Fibroblast of pulmonary artery (primary cell): ENCODE measurements at regions not wholly inside any gene's neighbourhood (a gene's known extent, or its start where the extent isn't known, plus 50 kb on each side); places are given as distances from the start of the nearest gene placed in this dataset.
A peak's percentile ranks its signal among the peaks of the same experiment; 100 is the strongest.
"Not testable (repeated sequence)": the region's sequence is repeated elsewhere in the genome, so short reads cannot be mapped to it uniquely, and the experiment has no call there.

Source experiments
- DNase-seq: peaks from one replicate; pipeline ENCODE4 v3.0.0-alpha.2; 2010; ENCODE audit warnings: low read depth
- H3K4me3 ChIP-seq: replicated peaks from 2 replicates; pipeline ENCODE4 v1.5.1; 2011; ENCODE audit warnings: low read depth, mild to moderate bottlenecking, control low read depth, low read length, moderate library complexity
- TF ChIP-seq, protein P1 (sequence below): IDR thresholded peaks from 2 replicates; pipeline ENCODE4 v1.5.1; 2011; ENCODE audit warnings: mild to moderate bottlenecking, control low read depth, low read length, inconsistent platforms; ENCODE audit errors: missing control alignments

DNA sequence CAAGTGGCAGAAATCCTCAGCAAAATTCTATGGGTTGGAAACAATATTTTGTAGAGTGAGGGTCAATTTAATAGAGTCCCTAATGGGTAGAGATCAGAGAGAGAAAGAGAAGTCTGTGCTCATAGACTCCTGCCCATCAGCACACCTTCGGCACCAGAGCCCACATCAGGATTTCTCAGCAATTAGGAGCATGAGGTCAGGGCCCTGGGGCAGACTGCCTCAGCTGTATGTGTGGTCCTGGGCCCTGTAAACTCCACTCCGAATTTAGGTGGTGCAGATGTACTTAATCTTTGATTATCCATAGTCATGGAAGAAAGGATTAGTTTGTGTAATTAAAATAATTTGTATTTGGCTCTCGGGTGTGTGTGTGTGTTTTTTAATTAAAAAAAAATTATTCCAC is 372.6 kb downstream of the AEBP2 start:
- DNase-seq: no peak
- TF ChIP-seq, protein P1, sequence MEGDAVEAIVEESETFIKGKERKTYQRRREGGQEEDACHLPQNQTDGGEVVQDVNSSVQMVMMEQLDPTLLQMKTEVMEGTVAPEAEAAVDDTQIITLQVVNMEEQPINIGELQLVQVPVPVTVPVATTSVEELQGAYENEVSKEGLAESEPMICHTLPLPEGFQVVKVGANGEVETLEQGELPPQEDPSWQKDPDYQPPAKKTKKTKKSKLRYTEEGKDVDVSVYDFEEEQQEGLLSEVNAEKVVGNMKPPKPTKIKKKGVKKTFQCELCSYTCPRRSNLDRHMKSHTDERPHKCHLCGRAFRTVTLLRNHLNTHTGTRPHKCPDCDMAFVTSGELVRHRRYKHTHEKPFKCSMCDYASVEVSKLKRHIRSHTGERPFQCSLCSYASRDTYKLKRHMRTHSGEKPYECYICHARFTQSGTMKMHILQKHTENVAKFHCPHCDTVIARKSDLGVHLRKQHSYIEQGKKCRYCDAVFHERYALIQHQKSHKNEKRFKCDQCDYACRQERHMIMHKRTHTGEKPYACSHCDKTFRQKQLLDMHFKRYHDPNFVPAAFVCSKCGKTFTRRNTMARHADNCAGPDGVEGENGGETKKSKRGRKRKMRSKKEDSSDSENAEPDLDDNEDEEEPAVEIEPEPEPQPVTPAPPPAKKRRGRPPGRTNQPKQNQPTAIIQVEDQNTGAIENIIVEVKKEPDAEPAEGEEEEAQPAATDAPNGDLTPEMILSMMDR: no peak
- H3K4me3 ChIP-seq: no peak overlapping the region

DNA sequence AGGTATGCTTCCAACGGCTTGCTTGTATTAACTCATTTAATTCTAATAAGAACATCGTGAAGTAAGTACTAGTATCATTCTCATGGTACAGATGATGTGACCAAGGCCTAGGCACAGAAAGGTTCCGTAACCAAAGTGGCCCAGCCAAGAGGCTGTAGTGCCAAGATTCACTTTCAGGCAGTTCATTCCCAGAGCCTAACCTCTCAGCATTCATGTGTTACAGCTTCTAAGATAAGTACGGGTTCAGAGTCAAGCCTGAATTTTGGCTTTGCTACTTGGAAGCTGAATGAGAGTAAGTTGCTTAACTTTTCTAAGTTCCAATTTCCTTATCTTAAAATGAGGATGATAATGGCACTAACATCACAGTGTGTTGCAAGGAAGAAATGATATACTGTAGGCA is 379.9 kb downstream of the AEBP2 start:
- no peak overlapping the region for H3K4me3 ChIP-seq
- TF ChIP-seq, protein P1: no peak
- peak; percentile 46 for DNase-seq

DNA sequence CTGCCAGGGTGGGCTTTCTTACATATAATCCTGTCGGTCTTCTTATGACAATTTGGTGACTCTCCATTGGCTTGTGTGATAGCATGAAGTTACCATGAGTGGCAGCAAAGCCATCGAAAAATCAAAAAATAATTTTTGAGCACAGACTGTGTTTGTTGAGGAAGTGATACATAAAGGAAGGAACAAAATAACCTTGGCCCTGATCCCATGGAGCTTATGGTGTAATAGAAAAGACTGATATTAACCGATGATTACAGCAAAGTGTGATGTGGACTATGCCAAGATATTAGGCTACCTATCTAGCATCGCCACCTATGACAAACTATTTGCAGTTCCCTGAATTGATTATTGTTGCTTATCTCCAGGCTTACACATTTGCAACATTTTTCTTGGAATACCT is 383.2 kb downstream of the AEBP2 start:
- DNase-seq: no peak
- no peak overlapping the region for H3K4me3 ChIP-seq
- TF ChIP-seq, protein P1: no peak

DNA sequence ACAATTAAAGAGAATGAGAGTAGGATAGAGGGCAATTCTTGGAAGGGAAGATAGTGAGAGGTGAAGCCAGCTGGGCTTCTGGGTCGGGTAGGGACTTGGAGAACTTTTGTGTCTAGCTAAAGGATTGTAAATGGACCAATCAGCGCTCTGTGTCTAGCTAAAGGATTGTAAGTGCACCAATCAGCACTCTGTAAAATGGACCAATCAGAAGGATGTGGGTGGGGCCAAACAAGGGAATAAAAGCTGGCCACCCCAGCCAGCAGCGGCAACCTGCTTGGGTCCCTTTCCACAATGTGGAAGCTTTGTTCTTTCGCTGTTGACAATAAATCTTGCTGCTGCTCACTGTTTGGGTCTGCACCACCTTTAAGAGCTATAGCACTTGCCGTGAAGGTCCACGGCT is 384.0 kb downstream of the AEBP2 start:
- H3K4me3 ChIP-seq, DNase-seq: not testable (repeated sequence)

DNA sequence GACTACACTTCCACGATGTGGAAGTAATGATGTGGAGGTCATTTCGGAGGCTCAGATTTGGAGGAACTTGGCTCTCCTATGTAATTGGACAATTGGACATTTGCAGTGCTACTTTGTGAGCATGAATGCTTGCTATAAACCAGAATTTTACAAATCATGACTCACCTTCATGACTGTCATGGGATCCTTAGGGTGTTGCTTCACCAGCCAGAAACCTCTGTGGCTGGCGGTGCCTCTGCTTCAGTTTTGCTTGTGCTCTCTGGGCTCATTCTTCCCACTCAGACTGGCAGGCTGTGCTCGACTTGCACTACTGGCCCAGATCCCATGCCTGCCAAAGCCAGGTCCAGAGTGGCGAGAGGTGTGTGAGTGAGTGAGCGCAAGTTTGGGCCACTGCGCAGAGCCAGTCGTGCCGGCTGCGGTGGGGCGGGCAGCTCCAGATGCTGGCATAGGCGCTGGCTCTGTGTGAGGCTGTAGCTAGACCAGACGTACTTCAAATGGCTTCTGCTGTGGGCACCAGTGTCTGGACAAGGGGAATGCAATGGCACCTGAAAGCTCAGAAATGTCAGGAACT is 387.8 kb downstream of the AEBP2 start:
- TF ChIP-seq, protein P1: no peak
- no peak overlapping the region for H3K4me3 ChIP-seq
- DNase-seq: no peak

DNA sequence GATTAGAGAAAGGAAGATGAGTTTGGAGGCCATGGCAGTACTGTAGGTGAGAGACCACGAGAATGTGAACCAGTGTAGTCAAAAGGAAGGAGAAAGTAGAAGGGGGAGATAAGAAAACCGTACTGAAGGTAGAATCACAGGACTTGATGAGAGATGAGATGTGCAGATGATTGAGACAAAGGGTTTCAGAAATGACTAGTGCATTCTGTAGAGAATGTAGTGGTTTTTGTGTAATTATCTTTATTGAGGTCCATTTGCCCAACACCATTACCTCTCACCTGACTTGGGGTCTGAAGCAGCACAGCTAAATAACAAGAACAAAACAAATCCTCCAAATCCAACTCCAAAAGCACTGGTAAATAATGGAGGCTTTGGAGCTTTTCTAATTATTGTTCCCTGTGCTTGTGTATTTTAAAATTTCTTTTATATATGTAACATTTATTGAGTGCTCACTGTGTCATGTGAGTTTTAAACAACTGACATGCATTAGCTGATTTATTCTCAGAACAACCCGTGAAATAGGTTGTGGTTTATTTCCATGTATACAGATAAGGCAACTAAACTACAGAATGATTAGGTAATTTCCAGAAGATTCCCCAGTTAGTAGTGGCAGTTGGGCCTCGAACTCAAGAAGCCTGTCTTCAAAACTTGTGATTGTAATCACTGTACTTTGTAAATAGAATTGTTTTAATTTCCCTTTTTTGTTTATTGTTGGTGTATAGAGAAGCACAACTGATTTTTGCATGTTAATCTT is 390.0 kb downstream of the AEBP2 start:
- no peak overlapping the region for H3K4me3 ChIP-seq
- no peak for DNase-seq
- TF ChIP-seq, protein P1: no peak

DNA sequence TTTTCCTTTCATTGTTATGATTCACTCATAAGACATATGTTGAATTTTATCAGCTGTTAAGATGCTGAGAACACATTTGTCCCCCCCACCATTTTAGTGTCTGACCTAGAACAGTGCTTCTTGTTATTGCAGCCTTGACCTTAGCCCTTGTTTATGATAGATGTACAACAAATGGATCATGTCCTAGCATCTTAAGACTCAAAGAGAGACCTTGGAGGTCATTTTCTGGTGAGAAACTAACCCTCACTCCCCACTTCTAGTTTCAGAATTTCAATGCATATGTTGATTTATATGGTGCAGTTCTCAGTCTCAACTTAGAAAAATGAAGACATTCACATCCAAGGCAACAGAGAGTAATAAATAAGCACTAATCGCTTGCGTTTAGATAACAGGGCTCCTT is 391.2 kb downstream of the AEBP2 start:
- H3K4me3 ChIP-seq: no peak overlapping the region
- DNase-seq: no peak
- TF ChIP-seq, protein P1: no peak
